ENCODE measurements at regions not wholly inside any gene's neighbourhood (a gene's known extent, or its start where the extent isn't known, plus 50 kb on each side); places are given as distances from the start of the nearest gene placed in this dataset.

GRCh38 chr7:83806538-83806937 lies 157.6 kb upstream of the SEMA3E start:
- TF ChIP-seq EZH2 (IDR thresholded peaks at IDR 0.05) (no peak), EZH2phosphoT487 (IDR thresholded peaks at IDR 0.05) (no peak)

Measured in neural progenitor cell (in vitro differentiated cells).